ENCODE measurements at regions not wholly inside any gene's neighbourhood (a gene's known extent, or its start where the extent isn't known, plus 50 kb on each side); places are given as distances from the start of the nearest gene placed in this dataset.

DNA sequence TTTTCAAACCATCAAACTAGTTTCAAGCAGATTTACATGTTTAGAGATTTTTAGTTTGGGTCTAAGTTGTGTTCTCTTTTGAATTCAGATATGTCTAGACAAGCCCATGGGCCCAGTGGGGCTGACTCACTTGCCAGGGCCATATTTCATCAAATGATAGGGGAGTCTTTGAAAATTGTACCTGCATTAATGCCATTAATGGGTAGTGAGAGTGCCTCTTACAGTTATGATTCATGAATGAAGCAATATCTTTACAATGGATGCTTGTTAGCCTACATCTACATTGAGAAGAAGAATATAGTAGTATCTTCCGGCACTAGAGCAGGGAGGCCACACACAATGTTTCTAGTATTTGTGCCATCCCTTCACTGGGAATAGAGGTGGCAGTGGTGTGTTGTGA, 174.2 kb upstream of the E2F7 start:
- Mint-ChIP-seq H3K9me3 (peaks cover 0 to 4% (median 3%) of the 10 kb centered on the region in 3 donors), H3K27ac (no peak overlapping the region), H3K36me3 (no peaks in the 10 kb centered on the region), H3K4me3 (no peak overlapping the region), H3K27me3 (no peaks in the 10 kb centered on the region), H3K4me1 (no peaks in the 10 kb centered on the region)
- ATAC-seq (replicated peaks in 1 of 4) = no peak
- no peaks in the 10 kb centered on the region for H3K27me3 ChIP-seq (replicated peaks in 1 of 2; ENCODE audit: control insufficient read depth in 2 of 2, extremely low read depth in 1 of 2, insufficient read depth in 2 of 2, low read length in 1 of 2)
- WGBS (ENCODE audit: insufficient coverage) = no CpG with 5 or more reads among the region's 1 CpG
- no peaks in the 10 kb centered on the region for H3K36me3 ChIP-seq (ENCODE audit: control insufficient read depth in 2 of 2, extremely low read depth in 1 of 2, insufficient read depth in 1 of 2, low read length in 1 of 2)
- no peak for DNase-seq
- ChIA-PET CTCF (no interaction called here), POLR2A (no interaction called here)
- no peaks in the 10 kb centered on the region for H3K4me1 ChIP-seq (ENCODE audit: control insufficient read depth in 1 of 2, extremely low read depth in 1 of 2, insufficient read depth in 2 of 2, low read length in 2 of 2)
- H3K27ac ChIP-seq (ENCODE audit: low read length) = no peak overlapping the region
- no peak overlapping the region for H3K4me3 ChIP-seq (ENCODE audit: control insufficient read depth in 1 of 2, extremely low read depth in 1 of 2, low read length in 1 of 2)
- no peaks in the 10 kb centered on the region for H3K9me3 ChIP-seq

DNA sequence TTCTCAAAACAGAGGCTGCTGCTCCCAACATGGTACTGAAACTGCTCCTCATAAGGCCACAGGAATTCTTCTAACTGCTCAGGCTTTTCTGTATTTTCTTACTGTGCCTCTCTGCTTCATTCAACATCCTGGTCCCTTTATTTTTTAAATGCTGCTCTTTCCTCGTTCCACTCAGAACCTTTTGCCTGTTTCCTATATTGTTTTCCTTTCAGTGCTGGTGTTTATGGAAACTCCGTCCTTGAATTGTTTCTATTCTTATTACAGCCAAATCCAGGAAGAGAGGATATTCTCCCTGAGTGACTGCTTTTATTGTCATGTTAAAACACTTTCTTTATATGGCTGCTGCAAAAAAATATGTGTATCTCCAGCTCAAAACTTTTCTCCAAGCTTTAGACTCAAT, 173.0 kb upstream of the E2F7 start:
- CTCF ChIA-PET = no interaction called here
- DNase-seq (no peak), ATAC-seq (replicated peaks in 1 of 4) (no peak)
- Mint-ChIP-seq H3K27ac (no peak overlapping the region), H3K9me3 (peaks cover 0 to 4% (median 3%) of the 10 kb centered on the region in 3 donors), H3K4me1 (no peaks in the 10 kb centered on the region), H3K36me3 (no peaks in the 10 kb centered on the region), H3K27me3 (no peaks in the 10 kb centered on the region), H3K4me3 (no peak overlapping the region)
- no peaks in the 10 kb centered on the region for H3K27me3 ChIP-seq (replicated peaks in 1 of 2; ENCODE audit: control insufficient read depth in 2 of 2, extremely low read depth in 1 of 2, insufficient read depth in 2 of 2, low read length in 1 of 2)
- H3K4me1 ChIP-seq (ENCODE audit: control insufficient read depth in 1 of 2, extremely low read depth in 1 of 2, insufficient read depth in 2 of 2, low read length in 2 of 2) = no peaks in the 10 kb centered on the region
- POLR2A ChIA-PET = no interaction called here
- no CpG with 5 or more reads among the region's 2 CpGs for WGBS (ENCODE audit: insufficient coverage)
- H3K9me3 ChIP-seq = no peaks in the 10 kb centered on the region
- H3K4me3 ChIP-seq (ENCODE audit: control insufficient read depth in 1 of 2, extremely low read depth in 1 of 2, low read length in 1 of 2) = no peak overlapping the region
- H3K27ac ChIP-seq (ENCODE audit: low read length) = no peak overlapping the region
- H3K36me3 ChIP-seq (ENCODE audit: control insufficient read depth in 2 of 2, extremely low read depth in 1 of 2, insufficient read depth in 1 of 2, low read length in 1 of 2) = no peaks in the 10 kb centered on the region

DNA sequence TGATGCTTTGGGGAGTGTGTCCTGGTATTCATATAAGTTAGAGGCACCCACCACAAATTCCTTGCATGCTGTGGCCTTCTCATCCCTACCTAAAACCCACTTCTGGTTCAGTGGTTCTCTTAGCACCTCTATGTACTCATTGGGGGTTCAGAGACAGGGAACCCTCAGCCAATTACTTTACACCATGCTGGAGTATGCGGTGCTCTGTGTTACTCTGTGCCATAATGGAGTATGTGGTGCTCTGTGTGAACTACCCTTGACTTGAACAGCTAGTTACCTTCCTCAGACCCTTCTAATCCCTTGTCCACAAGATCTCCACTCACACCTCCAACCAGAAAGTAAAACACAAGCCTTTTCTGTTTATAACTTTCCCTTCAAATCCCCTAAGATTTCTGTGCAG, 172.5 kb upstream of the E2F7 start:
- Histone ChIP-seq H3K27me3 (replicated peaks in 1 of 2; ENCODE audit: control insufficient read depth in 2 of 2, extremely low read depth in 1 of 2, insufficient read depth in 2 of 2, low read length in 1 of 2) (no peaks in the 10 kb centered on the region), H3K27ac (ENCODE audit: low read length) (no peak overlapping the region), H3K36me3 (ENCODE audit: control insufficient read depth in 2 of 2, extremely low read depth in 1 of 2, insufficient read depth in 1 of 2, low read length in 1 of 2) (no peaks in the 10 kb centered on the region), H3K9me3 (no peaks in the 10 kb centered on the region), H3K4me1 (ENCODE audit: control insufficient read depth in 1 of 2, extremely low read depth in 1 of 2, insufficient read depth in 2 of 2, low read length in 2 of 2) (no peaks in the 10 kb centered on the region), H3K4me3 (ENCODE audit: control insufficient read depth in 1 of 2, extremely low read depth in 1 of 2, low read length in 1 of 2) (no peak overlapping the region)
- Mint-ChIP-seq H3K9me3 (peaks cover 0 to 4% (median 3%) of the 10 kb centered on the region in 3 donors), H3K4me1 (no peaks in the 10 kb centered on the region), H3K27ac (no peak overlapping the region), H3K4me3 (no peak overlapping the region), H3K27me3 (no peaks in the 10 kb centered on the region), H3K36me3 (no peaks in the 10 kb centered on the region)
- ATAC-seq (replicated peaks in 1 of 4) (no peak), DNase-seq (no peak)
- CTCF ChIA-PET = interaction anchor here in 1 of 2 donors (0.7 kb wide), 2 partner anchors 25 to 32 kb away, joined by 6 read pairs; no protein-coding TSS in a partner anchor
- WGBS (ENCODE audit: insufficient coverage) = no CpG with 5 or more reads among the region's 1 CpG
- POLR2A ChIA-PET = no interaction called here

DNA sequence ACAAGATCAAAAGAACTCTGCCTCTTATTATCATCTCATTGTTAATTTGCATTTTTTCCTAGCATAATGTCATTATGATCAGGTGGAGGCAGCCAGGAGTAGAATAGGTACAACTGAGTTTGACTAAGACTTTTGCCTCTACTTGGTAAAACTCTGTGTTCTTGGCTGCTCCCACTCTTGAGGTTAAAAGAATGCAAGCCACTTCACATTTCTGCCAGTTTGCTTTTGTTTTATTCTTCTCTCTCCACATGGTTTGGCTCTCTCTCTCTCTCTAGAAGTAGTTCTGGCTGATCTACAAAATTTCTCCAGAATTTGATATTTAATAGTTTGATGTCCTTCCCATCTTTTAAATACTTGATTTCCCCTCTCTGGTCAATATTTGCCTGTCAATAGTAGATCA, 170.7 kb upstream of the E2F7 start:
- no peaks in the 10 kb centered on the region for H3K36me3 ChIP-seq (ENCODE audit: control insufficient read depth in 2 of 2, extremely low read depth in 1 of 2, insufficient read depth in 1 of 2, low read length in 1 of 2)
- ATAC-seq (replicated peaks in 1 of 4) = no peak
- H3K27ac ChIP-seq (ENCODE audit: low read length) = no peak overlapping the region
- CTCF ChIA-PET = no interaction called here
- Mint-ChIP-seq H3K4me1 (no peaks in the 10 kb centered on the region), H3K27me3 (no peaks in the 10 kb centered on the region), H3K9me3 (peaks cover 0 to 4% (median 0%) of the 10 kb centered on the region in 3 donors), H3K27ac (no peak overlapping the region), H3K36me3 (no peaks in the 10 kb centered on the region), H3K4me3 (no peak overlapping the region)
- no peaks in the 10 kb centered on the region for H3K9me3 ChIP-seq
- no peak for DNase-seq
- H3K4me3 ChIP-seq (ENCODE audit: control insufficient read depth in 1 of 2, extremely low read depth in 1 of 2, low read length in 1 of 2) = no peak overlapping the region
- H3K27me3 ChIP-seq (replicated peaks in 1 of 2; ENCODE audit: control insufficient read depth in 2 of 2, extremely low read depth in 1 of 2, insufficient read depth in 2 of 2, low read length in 1 of 2) = no peaks in the 10 kb centered on the region
- POLR2A ChIA-PET = interaction anchor here in 1 of 2 donors (0.6 kb wide), 1 partner anchor 42 kb away, joined by 5 read pairs; no protein-coding TSS in a partner anchor
- no peaks in the 10 kb centered on the region for H3K4me1 ChIP-seq (ENCODE audit: control insufficient read depth in 1 of 2, extremely low read depth in 1 of 2, insufficient read depth in 2 of 2, low read length in 2 of 2)

DNA sequence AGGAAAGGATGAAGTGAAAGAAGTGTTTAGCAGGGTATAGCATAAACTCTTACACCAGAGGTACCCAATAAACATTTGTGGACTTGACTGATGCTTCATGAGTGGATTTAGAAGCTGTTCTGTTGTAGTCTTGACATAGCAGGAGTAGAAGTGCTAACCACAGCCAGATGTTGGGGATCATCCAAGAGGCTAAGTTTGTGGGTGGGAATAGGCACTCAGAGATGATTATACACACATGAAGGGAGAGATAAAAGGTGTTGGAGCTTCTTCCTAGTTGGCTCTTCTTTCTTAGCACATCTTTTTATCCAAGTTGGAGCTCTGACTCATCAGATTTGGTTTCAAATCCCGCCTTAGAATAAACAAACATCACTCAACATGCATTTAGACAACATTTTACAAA, 166.7 kb upstream of the E2F7 start:
- Mint-ChIP-seq H3K36me3 (no peaks in the 10 kb centered on the region), H3K9me3 (peaks cover 0 to 4% (median 0%) of the 10 kb centered on the region in 3 donors), H3K4me3 (no peak overlapping the region), H3K27me3 (no peaks in the 10 kb centered on the region), H3K27ac (no peak overlapping the region), H3K4me1 (no peaks in the 10 kb centered on the region)
- ChIA-PET CTCF (no interaction called here), POLR2A (no interaction called here)
- no peak for ATAC-seq (replicated peaks in 1 of 4)
- Histone ChIP-seq H3K36me3 (ENCODE audit: control insufficient read depth in 2 of 2, extremely low read depth in 1 of 2, insufficient read depth in 1 of 2, low read length in 1 of 2) (no peaks in the 10 kb centered on the region), H3K9me3 (no peaks in the 10 kb centered on the region), H3K27ac (ENCODE audit: low read length) (no peak overlapping the region), H3K4me1 (ENCODE audit: control insufficient read depth in 1 of 2, extremely low read depth in 1 of 2, insufficient read depth in 2 of 2, low read length in 2 of 2) (no peaks in the 10 kb centered on the region), H3K4me3 (ENCODE audit: control insufficient read depth in 1 of 2, extremely low read depth in 1 of 2, low read length in 1 of 2) (no peak overlapping the region), H3K27me3 (replicated peaks in 1 of 2; ENCODE audit: control insufficient read depth in 2 of 2, extremely low read depth in 1 of 2, insufficient read depth in 2 of 2, low read length in 1 of 2) (no peaks in the 10 kb centered on the region)
- no peak for DNase-seq
- 43% methylated on average over 1 of the region's 1 CpG for WGBS (ENCODE audit: insufficient coverage)

DNA sequence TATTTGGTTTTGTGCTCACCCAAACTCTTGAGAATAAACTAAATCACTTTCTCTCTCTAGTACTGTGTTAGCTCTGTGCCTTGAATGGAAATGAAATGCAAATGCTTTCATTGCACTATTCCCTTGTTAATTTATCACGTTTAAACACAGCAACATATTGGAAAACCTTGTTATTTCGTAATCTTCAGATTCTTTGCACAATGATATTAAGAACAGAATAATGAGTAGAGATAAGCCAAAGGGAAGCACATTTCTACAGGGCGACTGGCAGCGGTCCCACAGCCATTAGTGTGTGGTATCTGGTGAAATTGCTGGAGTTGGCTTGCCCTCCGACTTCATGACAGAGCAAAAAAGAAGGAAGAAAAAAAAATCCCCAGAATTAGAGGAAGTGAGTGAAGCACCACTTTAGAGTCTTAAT, 166.1 kb upstream of the E2F7 start:
- Histone ChIP-seq H3K9me3 (no peaks in the 10 kb centered on the region), H3K36me3 (ENCODE audit: control insufficient read depth in 2 of 2, extremely low read depth in 1 of 2, insufficient read depth in 1 of 2, low read length in 1 of 2) (no peaks in the 10 kb centered on the region), H3K27ac (ENCODE audit: low read length) (no peak overlapping the region), H3K4me3 (ENCODE audit: control insufficient read depth in 1 of 2, extremely low read depth in 1 of 2, low read length in 1 of 2) (no peak overlapping the region), H3K27me3 (replicated peaks in 1 of 2; ENCODE audit: control insufficient read depth in 2 of 2, extremely low read depth in 1 of 2, insufficient read depth in 2 of 2, low read length in 1 of 2) (no peaks in the 10 kb centered on the region), H3K4me1 (ENCODE audit: control insufficient read depth in 1 of 2, extremely low read depth in 1 of 2, insufficient read depth in 2 of 2, low read length in 2 of 2) (no peaks in the 10 kb centered on the region)
- Mint-ChIP-seq H3K4me3 (no peak overlapping the region), H3K36me3 (no peaks in the 10 kb centered on the region), H3K27me3 (no peaks in the 10 kb centered on the region), H3K4me1 (no peaks in the 10 kb centered on the region), H3K9me3 (peaks cover 0 to 4% (median 0%) of the 10 kb centered on the region in 3 donors), H3K27ac (no peak overlapping the region)
- ATAC-seq (replicated peaks in 1 of 4) (no peak), DNase-seq (no peak)
- POLR2A ChIA-PET = no interaction called here
- CTCF ChIA-PET = interaction anchor here in 1 of 2 donors (0.7 kb wide), 1 partner anchor 34 kb away, joined by 4 read pairs; no protein-coding TSS in a partner anchor
- WGBS (ENCODE audit: insufficient coverage) = no CpG with 5 or more reads among the region's 5 CpGs

All from T-cell (primary cell).